HK-2 (cell line): ENCODE measurements at regions not wholly inside any gene's neighbourhood (a gene's known extent, or its start where the extent isn't known, plus 50 kb on each side); places are given as distances from the start of the nearest gene placed in this dataset.
A peak's percentile ranks its signal among the peaks of the same experiment; 100 is the strongest.

Experiments
- DNase-seq: peaks from one replicate; pipeline ENCODE4 v3.0.0-alpha.2; 2018; ENCODE audit not compliant: unreplicated experiment

DNA sequence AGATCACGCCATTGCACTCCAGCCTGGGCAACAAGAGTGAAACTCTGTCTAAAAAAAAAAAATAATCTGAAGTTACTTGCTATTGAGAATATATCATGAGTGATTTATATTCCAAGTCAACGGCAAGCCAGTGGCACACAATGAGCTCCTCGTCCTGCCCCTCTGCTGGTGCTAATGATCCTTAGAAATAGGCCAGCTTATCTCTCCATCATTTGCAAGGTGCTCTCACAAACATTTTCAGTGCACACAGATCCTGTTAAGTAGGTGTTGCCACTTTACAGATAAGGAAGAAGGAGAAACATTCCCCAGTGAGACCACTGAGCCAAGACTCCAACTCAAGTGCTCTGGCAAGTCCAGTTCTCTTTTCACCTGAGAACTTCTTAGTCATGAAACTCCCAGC is 91.3 kb upstream of the GPR45 start:
- no peak for DNase-seq

DNA sequence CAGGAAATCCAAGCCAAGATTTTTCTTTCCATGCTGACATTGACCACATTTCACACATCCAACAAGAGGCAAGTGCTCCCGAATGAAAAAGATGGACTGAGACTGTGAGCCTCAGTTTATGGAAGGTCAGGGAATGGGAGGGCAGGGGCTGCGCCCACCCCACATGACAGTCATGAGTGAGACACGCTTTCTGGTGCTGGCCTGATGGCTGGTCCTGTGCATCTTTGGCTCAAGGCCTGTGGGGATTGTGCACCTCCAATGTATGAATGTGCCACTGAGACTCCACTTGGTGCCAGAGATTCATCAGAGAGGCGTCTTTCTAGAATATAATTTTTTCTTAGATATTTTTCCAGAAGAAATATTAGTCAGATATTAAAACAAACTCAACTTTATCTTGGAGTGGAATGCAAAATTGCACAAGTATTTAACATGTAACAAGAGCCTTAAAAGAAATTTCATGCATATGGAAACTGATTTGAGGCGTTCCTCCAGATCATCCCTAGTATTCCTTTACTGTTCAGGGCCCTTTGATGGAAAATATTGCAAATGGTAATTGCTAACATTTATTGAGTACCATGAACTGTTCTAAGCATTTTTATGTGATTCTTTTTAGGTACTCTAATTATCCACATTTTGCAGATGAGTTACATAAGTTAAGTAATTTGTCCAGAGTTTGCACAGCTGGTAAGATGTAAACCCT is 87.3 kb upstream of the GPR45 start:
- no peak for DNase-seq

DNA sequence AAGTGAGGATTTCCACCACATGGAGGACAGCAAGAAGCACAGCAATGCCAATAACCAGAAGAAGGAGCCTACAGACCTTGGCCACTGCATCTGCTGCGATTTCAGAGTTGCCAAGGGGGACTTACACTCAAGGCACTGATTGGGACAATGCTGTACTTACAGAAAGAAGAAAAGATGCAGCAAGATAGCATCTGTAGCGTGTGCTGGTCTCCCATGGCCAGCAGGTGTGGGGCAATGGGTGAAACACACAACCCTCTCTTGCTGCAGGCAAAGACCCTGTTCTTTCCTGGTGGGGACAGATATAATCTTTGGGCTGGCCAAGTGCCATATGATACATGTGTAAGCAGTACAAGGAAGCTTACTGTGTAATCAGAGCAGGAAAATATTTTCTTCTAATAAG is 85.4 kb upstream of the GPR45 start:
- no peak for DNase-seq

DNA sequence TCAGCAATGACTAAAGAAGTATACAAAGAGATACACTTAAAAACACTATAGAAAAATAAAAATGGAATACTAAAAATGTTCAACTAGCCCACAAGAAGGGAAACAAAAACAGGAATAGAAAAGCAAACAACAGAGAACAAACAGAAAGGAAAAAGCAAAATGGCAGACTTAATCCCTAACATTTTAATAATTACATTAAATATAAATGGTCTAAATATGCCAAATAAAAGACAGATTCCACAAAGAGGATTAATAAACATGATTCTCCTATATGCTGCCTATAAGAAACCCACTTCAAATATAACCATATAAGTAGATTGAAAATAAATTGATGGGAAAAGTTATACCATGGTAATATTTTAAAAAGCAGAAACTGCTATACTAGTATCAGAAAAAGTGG is 83.5 kb upstream of the GPR45 start:
- no peak for DNase-seq

DNA sequence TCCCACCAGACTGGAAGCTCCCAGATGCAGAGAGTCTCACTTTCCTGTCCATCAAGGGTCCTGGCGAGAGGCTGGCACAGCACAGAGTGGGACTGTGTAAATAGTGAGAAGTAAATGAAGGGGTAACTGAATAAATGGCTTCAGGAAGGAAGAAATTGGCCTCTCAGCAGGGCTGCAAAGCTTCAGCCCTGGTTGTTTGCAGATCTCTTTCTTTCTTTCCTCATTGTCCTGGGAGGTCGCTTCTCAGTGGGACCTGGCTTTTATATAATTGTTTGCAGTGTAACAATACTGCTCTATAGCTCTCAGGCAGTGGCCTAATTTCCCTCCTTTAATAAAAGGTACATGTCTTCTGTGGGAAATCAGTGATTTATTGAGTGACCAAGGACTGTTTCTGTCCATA is 74.9 kb upstream of the GPR45 start:
- DNase-seq: no peak

DNA sequence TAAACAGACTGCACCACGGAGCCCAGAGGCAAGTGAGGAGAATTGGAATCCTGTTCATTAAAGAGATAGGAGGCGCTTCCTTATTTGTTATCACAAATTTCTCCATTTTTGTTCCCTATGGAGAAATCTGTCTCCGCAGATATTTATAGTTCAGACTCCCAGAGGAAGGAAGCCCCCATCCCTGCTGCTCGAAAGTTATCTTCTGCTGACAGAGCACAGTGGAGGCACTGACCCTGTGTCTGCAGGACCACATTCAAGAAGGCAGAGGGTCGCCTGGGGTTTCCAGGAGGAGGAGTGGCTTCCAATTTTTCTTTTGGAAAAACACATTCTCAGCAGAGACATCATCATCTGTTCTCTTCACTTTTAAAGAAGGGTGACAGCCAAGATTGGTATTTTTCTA is 73.0 kb upstream of the GPR45 start:
- DNase-seq: no peak

DNA sequence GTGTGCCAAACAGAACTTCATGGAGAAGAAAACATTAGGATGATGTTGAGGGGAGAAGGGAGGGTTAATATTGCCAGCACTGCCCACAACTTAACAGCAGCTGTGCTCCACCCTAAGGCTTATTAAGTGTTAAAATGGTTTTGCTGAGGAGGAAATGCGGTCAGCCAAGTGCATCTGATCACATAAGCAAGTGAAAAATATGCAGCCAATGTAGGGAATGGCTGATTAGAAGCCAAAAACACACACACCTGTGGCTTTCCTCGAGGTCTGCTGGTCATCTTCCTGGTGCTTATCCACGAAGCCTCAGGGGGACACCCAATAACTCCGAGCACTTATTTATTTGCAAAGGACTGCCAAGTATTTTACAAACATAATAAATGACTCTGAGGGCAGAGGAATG is 66.3 kb upstream of the GPR45 start:
- no peak for DNase-seq

DNA sequence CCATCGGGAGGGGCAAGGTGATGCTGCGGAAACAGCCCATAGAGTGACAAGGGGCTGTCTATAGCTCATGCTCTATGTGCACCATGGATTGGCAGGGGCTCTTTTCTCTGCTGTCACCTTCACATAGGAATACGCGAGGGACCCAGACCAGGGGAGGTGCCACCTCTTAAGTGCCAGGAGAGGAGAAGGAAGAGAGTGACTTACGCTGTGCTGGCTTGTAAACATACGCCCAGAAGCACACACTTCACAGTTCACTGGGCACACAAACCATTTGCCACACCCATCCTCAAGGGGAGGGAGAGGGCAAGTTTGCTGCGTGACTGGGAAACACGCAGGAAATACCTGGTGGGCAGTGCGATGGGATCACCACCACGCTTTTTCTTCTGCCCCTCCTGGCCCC is 65.1 kb upstream of the GPR45 start:
- no peak for DNase-seq

DNA sequence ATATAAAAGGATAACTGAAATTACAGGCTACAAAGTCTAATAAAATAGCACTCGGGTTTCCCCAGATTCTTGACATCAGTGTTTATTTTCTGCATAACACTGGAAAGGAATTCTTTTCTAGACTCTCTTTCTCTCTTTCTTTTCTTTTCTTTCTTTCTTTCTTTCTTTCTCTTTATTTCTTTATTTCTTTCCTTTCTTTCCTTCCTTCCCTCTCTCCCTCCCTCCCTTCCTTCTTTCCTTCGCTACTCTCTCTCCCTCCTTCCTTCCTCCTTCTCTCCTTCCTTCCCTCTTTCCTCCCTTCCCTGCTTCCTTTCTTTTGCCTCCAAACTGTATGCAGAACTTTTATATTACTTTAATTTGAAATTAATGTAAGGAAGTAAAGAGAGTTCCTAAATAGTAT is 64.5 kb upstream of the GPR45 start:
- DNase-seq: no peak

DNA sequence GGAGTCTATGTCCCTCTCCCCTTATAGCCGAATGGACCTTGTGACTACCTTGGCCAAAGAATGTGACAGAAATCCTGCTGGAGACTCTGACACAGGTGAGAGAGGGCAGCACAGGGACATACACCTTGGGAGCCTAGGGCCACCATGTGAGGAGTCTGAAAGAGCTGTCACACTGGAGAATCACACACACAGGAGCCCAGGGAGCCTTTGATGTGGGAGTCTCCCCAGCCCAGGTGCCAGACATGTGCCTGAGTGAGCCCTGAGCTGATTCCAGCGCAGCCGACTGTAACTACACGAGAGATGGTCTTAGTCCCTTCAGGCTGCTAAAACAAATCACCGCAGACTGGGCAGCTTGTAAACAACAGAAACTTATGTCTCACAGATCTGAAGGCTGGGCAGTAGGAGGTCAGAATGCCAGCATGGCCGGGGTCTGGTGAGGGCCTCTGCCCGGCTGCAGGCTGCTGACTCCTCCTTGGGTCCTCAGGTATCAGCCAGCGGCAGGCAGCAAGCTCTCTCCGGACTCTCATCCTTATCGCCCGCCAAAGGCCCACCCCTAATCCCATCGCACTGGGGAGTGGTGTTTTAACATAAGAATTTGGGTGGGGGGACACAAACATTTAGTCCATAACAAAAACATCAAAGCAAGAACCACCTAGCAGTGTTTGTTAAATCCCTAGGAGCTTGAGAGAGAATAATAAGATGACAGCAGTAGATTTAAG is 63.8 kb upstream of the GPR45 start:
- DNase-seq: no peak

DNA sequence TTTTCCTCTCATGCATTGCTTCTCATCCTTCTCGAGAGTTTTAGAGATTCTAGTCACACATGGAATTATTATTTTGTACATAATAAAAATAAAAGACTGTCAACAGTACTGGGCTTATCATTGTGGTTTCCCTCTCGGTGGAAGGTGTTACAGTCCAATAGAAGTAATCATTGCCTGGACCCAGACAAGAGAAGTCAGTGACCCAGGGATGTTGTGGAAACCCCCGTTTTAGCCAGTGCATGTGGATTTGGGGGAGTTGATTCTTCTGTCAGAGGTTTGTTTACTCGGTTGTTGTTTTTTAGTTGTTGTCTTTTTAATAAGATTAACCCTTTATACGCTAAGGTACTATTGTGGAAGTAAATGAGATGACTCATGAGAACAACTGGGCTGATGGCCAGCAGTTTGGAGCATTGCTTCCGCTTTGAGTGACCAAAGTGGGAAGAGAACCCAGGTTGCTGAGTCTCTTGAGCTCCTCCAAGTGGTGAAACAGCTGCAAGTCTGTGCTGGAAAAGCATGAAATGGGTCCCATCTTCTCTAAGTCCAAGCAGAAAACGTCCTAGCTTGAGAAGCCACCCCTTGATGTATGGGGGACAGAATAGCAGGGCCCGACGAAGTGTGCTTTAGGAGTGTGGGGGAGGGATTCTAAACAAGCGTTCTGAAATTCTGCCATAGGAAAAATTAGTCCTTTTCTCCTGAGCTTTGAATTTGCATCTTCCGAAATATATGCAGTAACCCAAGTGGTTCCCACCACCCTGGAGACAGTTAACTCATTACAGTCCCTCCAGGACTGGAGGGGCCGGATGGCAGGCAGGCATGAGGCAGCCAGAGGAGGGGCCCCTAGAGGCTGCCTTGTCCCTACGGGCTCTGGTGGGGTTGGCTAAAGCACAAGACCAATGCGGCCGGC is 61.8 kb upstream of the GPR45 start:
- peak; percentile 53 for DNase-seq

DNA sequence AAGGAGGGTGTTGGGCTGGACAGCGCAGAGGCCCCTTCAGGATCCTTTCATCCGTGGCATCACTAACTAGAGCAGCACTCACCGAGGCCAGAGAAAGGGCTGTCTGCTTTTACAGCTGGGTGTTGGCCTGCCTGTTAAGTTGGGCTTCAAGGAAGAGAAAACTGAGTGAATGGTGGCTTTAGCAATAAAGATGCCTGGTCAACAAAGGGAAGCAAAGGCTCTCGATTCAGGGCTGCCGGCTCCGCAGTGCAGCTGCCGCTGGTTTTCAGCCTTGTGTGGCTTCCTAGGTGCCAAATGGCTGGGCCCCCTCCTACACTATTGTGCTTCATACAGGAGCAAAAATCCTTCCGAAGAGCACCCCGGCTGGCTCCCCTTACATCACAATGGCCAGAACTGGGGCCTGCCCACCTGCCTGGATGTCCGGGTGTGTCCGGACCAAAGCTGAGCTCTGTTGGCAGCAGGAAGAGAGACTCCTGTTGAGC is 61.0 kb upstream of the GPR45 start:
- no peak for DNase-seq

DNA sequence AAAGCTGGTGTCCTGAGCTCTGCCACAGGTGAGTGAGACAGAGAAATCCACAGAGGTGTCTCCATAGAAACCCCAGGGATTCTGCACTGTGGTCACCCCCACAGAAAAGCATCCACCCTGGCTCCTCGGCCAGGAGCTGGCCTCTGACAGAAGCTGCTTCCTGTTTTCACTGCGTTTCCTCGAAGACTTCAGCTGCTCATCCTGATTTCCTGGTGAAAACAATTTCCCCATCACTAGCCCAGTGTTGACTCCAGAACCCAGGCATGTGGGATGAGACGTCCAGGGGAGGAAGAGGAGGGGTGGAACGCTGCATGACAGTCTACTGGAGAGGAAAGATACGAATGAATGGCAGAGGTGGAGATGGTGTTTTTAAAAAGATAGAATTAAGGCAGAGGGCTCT is 60.3 kb upstream of the GPR45 start:
- DNase-seq: no peak

DNA sequence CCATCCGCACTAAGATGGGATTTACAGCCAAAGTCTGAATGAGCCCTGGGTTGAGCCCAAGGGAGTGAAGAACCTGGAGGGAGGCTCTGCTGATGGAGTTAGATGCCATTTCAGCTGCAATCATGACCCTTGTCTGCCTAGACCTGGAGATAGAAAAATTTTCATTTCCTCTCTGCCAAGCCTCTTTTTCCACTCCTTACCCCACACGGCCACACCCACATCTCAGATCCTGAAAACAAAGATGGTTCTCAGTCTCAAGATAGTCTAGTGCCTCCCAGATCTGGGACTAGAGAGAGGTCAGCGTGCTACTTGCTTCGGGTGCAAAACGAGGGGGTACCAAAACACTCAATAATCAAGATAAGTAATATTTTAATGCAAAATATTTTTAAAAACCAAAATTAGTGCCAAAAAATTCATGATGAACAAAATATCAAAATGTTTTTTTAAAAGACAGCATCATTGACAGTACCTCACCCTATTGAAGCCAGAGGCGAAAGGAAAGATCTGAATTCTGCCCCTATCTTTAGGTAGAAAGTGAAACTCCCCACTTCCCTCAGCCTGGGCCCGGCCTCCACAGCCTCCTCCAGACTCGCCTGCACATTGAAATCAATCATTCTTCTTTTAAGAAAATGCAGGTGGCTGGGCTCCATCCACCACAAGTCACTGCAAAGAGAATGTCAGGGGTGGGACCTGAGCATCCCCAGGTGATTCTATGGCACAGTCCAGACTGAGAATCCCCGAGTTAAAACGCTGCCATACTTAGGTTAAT is 57.8 kb upstream of the GPR45 start:
- no peak for DNase-seq

DNA sequence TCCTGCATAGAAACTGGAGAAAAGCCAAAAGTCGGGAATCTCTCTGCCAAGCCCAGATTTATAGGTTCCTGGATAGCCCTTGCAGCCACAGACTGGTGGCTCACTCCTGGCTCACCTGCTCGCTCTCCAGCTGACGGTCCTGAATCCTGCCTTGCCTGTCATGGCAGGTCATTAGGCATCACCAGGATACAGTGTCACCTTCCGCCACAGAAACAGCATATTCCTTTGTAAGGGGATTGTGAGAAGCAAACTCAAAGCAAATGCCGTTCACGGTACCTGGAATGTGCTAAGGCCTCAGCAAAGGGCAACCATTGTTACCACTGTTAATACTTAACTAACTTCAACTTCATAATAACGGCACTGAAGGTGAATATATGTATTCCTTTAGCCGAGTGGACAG is 57.1 kb upstream of the GPR45 start:
- DNase-seq: no peak

DNA sequence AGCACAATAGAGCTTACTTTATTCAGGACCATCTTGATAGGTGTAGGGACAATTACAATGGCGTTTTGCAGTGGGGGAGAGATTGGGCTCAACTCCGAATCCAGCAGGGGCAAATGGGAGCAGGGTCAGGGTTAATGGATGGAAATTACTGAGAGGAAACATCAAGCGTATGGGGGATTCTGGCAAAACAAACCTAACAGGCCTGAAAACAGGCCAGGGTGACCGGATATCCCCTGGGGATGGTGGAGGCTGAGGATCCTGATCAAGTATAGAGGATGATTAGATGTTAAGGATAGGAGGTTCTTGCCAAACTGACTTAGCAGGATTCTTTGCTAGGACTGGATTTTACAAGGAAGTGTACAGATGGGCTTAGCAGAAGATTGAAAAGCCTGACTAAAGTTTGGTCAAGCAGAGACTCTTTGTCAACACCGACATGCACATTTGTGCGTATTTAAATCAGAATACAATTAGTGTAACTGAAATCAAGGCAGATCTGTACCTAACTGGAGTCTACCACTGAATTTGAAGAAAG is 54.5 kb upstream of the GPR45 start:
- DNase-seq: no peak

DNA sequence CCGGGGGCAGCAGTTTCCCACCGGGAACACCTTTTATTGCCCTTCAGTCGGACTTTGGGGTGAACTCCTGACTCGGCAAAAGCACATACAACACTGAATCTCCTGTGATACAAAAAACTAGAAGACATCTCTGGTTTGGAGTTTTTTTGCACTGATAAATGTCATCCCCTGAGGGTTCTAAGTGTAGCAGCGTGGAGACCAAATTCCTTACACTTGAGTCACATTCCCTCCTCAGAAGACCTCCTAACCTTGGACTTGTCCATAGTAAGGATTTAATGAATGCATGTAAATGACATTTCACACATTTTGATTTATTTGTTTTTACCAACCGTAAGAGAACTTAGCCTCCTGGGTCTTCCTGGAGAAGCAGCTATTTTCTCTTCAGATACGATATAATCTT is 54.0 kb upstream of the GPR45 start:
- no peak for DNase-seq

DNA sequence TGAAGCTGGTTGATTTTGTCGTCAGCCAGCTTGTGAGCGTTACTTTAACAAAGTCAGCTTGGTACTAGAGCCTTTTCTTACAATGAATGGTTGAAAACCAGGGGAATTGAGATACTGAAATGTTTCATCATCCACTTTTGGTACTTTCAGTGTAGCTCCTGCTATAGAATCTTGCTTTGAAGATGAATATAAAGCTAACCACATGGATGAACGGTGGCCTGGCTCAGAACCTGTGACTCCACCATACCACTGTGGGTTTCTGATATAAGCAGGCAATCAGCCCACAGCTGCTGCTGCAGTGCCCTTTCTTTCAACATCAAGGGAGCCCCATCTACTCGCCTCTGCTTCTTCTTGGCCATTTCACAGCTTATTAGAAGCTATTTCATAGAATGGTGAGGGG is 53.2 kb upstream of the GPR45 start:
- DNase-seq: no peak
